ENCODE measurements at regions not wholly inside any gene's neighbourhood (a gene's known extent, or its start where the extent isn't known, plus 50 kb on each side); places are given as distances from the start of the nearest gene placed in this dataset.
A peak's percentile ranks its signal among the peaks of the same experiment; 100 is the strongest.
"Not testable (repeated sequence)": the region's sequence is repeated elsewhere in the genome, so short reads cannot be mapped to it uniquely, and the experiment has no call there.

DNA sequence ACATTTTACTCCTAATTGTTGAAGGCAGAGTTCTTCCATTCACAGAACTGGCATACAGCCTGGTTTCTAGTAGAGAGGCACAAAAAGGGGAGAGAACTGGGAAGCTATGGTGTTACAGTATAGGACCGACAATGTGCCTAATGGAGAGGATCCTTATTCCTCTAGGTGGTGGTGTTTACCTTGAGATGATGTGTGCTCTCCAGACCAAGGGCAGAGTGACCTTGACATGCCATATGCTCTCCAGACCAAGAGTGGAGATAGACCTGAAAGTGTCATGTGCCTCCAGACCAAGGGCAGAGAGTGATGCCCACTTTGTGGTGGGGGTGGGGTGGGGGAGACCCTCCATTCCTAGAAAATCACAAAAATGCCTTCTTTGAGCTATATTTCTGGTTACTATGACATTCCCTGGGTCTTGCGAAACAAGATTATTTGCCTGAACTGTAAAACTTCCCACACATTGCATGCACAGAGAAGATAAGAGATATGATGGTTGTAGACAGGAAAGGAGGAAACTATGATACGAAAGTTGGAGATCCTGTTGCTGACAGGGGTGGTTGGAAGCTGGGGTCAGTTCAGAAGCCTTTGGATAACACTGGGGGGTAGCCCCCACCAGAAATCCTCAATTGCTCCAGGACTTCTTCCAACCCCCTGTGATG is 119.7 kb downstream of the TEX13C start:
- Histone ChIP-seq H3K27me3 (ENCODE audit: low read length) (no peaks in the 10 kb centered on the region), H3K4me3 (ENCODE audit: low read length) (no peak overlapping the region), H2AFZ (ENCODE audit: low read length) (no peak overlapping the region), H3K79me2 (ENCODE audit: low read length) (no peaks in the 10 kb centered on the region), H3K9ac (ENCODE audit: low read length) (no peak overlapping the region), H3K9me3 (ENCODE audit: low read length) (no peaks in the 10 kb centered on the region), H3K4me2 (ENCODE audit: low read depth, low read length, poor library complexity, severe bottlenecking) (no peak overlapping the region), H3K4me1 (ENCODE audit: low read length) (peaks cover 24% of the 10 kb centered on the region), H3K27ac (ENCODE audit: low read length) (no peak overlapping the region), H3K36me3 (ENCODE audit: insufficient read depth, low read length) (no peaks in the 10 kb centered on the region), H4K20me1 (ENCODE audit: insufficient read depth, low read depth, low read length) (no peaks in the 10 kb centered on the region), H3K9me2 (replicated peaks; ENCODE audit: insufficient read depth, low read length) (no peaks in the 10 kb centered on the region)
- peak; percentile 79 for DNase-seq

GRCh38 chrX:125444659-125445058 is 125.0 kb downstream of the TEX13C start:
- Histone ChIP-seq H3K27ac (ENCODE audit: low read length) (no peak overlapping the region), H3K4me2 (ENCODE audit: low read depth, low read length, poor library complexity, severe bottlenecking) (no peak overlapping the region), H3K9me2 (replicated peaks; ENCODE audit: insufficient read depth, low read length) (no peaks in the 10 kb centered on the region), H3K79me2 (ENCODE audit: low read length) (no peaks in the 10 kb centered on the region), H3K36me3 (ENCODE audit: insufficient read depth, low read length) (no peaks in the 10 kb centered on the region), H3K9ac (ENCODE audit: low read length) (no peak overlapping the region), H3K27me3 (ENCODE audit: low read length) (no peaks in the 10 kb centered on the region), H3K4me1 (ENCODE audit: low read length) (peaks cover 17% of the 10 kb centered on the region), H4K20me1 (ENCODE audit: insufficient read depth, low read depth, low read length) (no peaks in the 10 kb centered on the region), H3K4me3 (ENCODE audit: low read length) (no peak overlapping the region), H3K9me3 (ENCODE audit: low read length) (no peaks in the 10 kb centered on the region), H2AFZ (ENCODE audit: low read length) (no peak overlapping the region)
- no peak for DNase-seq

- Histone ChIP-seq H3K9me3 (ENCODE audit: low read length) (no peaks in the 10 kb centered on the region), H3K36me3 (ENCODE audit: insufficient read depth, low read length) (no peaks in the 10 kb centered on the region), H3K9me2 (replicated peaks; ENCODE audit: insufficient read depth, low read length) (no peaks in the 10 kb centered on the region), H3K4me3 (ENCODE audit: low read length) (no peak overlapping the region), H3K27me3 (ENCODE audit: low read length) (no peaks in the 10 kb centered on the region), H3K9ac (ENCODE audit: low read length) (no peak overlapping the region), H3K4me1 (ENCODE audit: low read length) (no peaks in the 10 kb centered on the region), H4K20me1 (ENCODE audit: insufficient read depth, low read depth, low read length) (no peaks in the 10 kb centered on the region), H2AFZ (ENCODE audit: low read length) (no peak overlapping the region), H3K79me2 (ENCODE audit: low read length) (no peaks in the 10 kb centered on the region), H3K27ac (ENCODE audit: low read length) (no peak overlapping the region), H3K4me2 (ENCODE audit: low read depth, low read length, poor library complexity, severe bottlenecking) (no peak overlapping the region)
- no peak for DNase-seq
These were observed 155.8 kb downstream of the TEX13C start for GRCh38 chrX:125475482-125475881.

DNA sequence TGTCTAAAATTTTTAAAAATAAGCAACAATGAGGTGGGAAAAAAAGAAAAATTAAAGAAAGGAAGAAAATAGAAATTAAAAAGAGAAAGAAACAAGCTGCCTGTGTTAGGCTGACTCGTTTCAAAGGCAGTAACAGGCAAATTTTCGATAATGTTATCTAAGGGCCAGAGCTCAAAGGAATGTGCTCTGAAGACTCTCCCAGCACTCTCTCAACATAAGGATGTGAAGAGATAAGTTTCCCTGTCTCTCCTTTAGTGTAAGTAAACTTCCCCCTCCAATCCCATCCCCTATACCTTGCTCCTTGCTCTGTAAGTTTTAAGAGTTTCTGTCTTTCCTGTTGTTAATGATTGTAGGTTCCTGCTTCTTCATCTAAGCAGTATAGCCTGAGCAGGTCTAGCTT is 172.8 kb downstream of the TEX13C start:
- Histone ChIP-seq H3K9ac (ENCODE audit: low read length) (no peak overlapping the region), H3K36me3 (ENCODE audit: insufficient read depth, low read length) (no peaks in the 10 kb centered on the region), H3K9me3 (ENCODE audit: low read length) (no peaks in the 10 kb centered on the region; the same call in 1 of the 2 replicates), H3K27ac (ENCODE audit: low read length) (no peak overlapping the region), H3K27me3 (ENCODE audit: low read length) (no peaks in the 10 kb centered on the region), H3K9me2 (replicated peaks; ENCODE audit: insufficient read depth, low read length) (no peaks in the 10 kb centered on the region), H4K20me1 (ENCODE audit: insufficient read depth, low read depth, low read length) (no peaks in the 10 kb centered on the region), H3K79me2 (ENCODE audit: low read length) (no peaks in the 10 kb centered on the region), H3K4me3 (ENCODE audit: low read length) (no peak overlapping the region), H2AFZ (ENCODE audit: low read length) (peak overlapping the region; percentile 42; the same call in 1 of the 2 replicates), H3K4me2 (ENCODE audit: low read depth, low read length, poor library complexity, severe bottlenecking) (no peak overlapping the region), H3K4me1 (ENCODE audit: low read length) (no peaks in the 10 kb centered on the region)
- DNase-seq = no peak

DNA sequence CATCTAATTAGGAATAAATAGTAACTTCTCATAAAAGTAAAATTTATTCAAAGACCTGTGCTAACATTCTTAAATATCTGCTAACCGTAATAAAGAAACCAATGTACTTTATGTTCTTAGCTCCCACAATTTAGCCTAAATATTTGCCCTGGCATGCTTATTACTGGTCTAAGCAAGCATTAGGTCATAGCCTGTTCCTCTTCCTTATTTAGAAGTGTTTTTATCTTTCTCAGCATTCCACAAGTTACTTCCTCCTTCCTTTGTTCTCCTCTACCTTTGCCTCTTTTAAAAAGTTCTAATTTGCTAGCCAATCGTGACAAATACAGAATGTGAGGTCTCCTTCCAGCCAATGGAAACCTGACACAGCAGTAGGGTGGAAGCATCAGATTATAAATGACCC is 173.3 kb downstream of the TEX13C start:
- peak overlapping the region; percentile 42; the same call in 1 of the 2 replicates for H2AFZ ChIP-seq (ENCODE audit: low read length)
- H3K27me3 ChIP-seq (ENCODE audit: low read length) = not testable (repeated sequence)

GRCh38 chrX:125497667-125498066 is 178.0 kb downstream of the TEX13C start:
- Histone ChIP-seq H3K27me3 (ENCODE audit: low read length) (no peaks in the 10 kb centered on the region), H3K79me2 (ENCODE audit: low read length) (no peaks in the 10 kb centered on the region), H3K4me2 (ENCODE audit: low read depth, low read length, poor library complexity, severe bottlenecking) (no peak overlapping the region), H4K20me1 (ENCODE audit: insufficient read depth, low read depth, low read length) (no peaks in the 10 kb centered on the region), H3K4me1 (ENCODE audit: low read length) (no peaks in the 10 kb centered on the region), H3K9ac (ENCODE audit: low read length) (no peak overlapping the region), H3K27ac (ENCODE audit: low read length) (no peak overlapping the region), H3K9me3 (ENCODE audit: low read length) (no peaks in the 10 kb centered on the region), H3K4me3 (ENCODE audit: low read length) (no peak overlapping the region), H3K9me2 (replicated peaks; ENCODE audit: insufficient read depth, low read length) (no peaks in the 10 kb centered on the region), H3K36me3 (ENCODE audit: insufficient read depth, low read length) (no peaks in the 10 kb centered on the region), H2AFZ (ENCODE audit: low read length) (peak overlapping the region; percentile 61; the same call in 1 of the 2 replicates)
- no peak for DNase-seq

More for the DNA sequence above, 173.3 kb downstream of the TEX13C start:
- H3K9me3 ChIP-seq (ENCODE audit: low read length); H3K36me3 ChIP-seq (ENCODE audit: insufficient read depth, low read length); H3K9me2 ChIP-seq (replicated peaks; ENCODE audit: insufficient read depth, low read length); H3K27ac ChIP-seq (ENCODE audit: low read length); H3K4me1 ChIP-seq (ENCODE audit: low read length); H3K79me2 ChIP-seq (ENCODE audit: low read length); H3K9ac ChIP-seq (ENCODE audit: low read length); H3K4me3 ChIP-seq (ENCODE audit: low read length); DNase-seq; H3K4me2 ChIP-seq (ENCODE audit: low read depth, low read length, poor library complexity, severe bottlenecking); H4K20me1 ChIP-seq (ENCODE audit: insufficient read depth, low read depth, low read length): not testable (repeated sequence)

DNA sequence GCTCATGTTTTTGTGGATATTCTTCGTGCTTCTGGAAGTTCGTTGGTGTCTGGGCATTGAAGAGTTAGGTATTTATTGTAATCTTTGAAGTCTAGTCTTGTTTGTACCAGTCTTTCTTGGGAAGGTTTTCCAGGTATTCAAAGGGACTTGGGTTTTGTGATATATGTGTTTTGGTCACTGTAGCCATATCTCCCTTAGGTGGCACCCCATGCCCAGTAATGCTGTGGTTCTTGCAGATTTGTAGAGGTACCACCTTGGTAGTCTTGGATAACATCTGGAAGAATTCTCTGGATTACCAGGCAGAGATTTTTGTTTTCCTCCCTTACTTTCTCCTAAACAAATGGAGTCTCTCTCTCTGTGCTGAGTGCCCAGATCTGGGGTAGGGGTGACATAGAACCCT is 184.1 kb downstream of the TEX13C start:
- H3K9me2 ChIP-seq (replicated peaks; ENCODE audit: insufficient read depth, low read length) = no peaks in the 10 kb centered on the region
- no peaks in the 10 kb centered on the region for H3K36me3 ChIP-seq (ENCODE audit: insufficient read depth, low read length)
- no peak overlapping the region for H2AFZ ChIP-seq (ENCODE audit: low read length)
- no peaks in the 10 kb centered on the region for H3K4me1 ChIP-seq (ENCODE audit: low read length)
- no peak overlapping the region for H3K27ac ChIP-seq (ENCODE audit: low read length)
- no peaks in the 10 kb centered on the region for H3K79me2 ChIP-seq (ENCODE audit: low read length)
- no peaks in the 10 kb centered on the region for H3K9me3 ChIP-seq (ENCODE audit: low read length)
- no peaks in the 10 kb centered on the region for H3K27me3 ChIP-seq (ENCODE audit: low read length)
- no peak overlapping the region for H3K9ac ChIP-seq (ENCODE audit: low read length)
- H3K4me2 ChIP-seq (ENCODE audit: low read depth, low read length, poor library complexity, severe bottlenecking) = no peak overlapping the region
- H3K4me3 ChIP-seq (ENCODE audit: low read length) = no peak overlapping the region
- H4K20me1 ChIP-seq (ENCODE audit: insufficient read depth, low read depth, low read length) = no peaks in the 10 kb centered on the region
- peak; percentile 38 for DNase-seq

- H2AFZ ChIP-seq (ENCODE audit: low read length) = no peak overlapping the region
- H3K27me3 ChIP-seq (ENCODE audit: low read length) = no peaks in the 10 kb centered on the region
- no peaks in the 10 kb centered on the region for H4K20me1 ChIP-seq (ENCODE audit: insufficient read depth, low read depth, low read length)
- H3K9ac ChIP-seq (ENCODE audit: low read length) = no peak overlapping the region
- no peak overlapping the region for H3K27ac ChIP-seq (ENCODE audit: low read length)
- H3K9me2 ChIP-seq (replicated peaks; ENCODE audit: insufficient read depth, low read length) = no peaks in the 10 kb centered on the region
- H3K79me2 ChIP-seq (ENCODE audit: low read length) = no peaks in the 10 kb centered on the region
- H3K36me3 ChIP-seq (ENCODE audit: insufficient read depth, low read length) = no peaks in the 10 kb centered on the region
- H3K4me3 ChIP-seq (ENCODE audit: low read length) = no peak overlapping the region
- DNase-seq = no peak
- no peak overlapping the region for H3K4me2 ChIP-seq (ENCODE audit: low read depth, low read length, poor library complexity, severe bottlenecking)
- no peaks in the 10 kb centered on the region for H3K4me1 ChIP-seq (ENCODE audit: low read length)
- no peaks in the 10 kb centered on the region for H3K9me3 ChIP-seq (ENCODE audit: low read length)
These were observed 185.5 kb downstream of the TEX13C start for GRCh38 chrX:125505207-125505606.
